Breast epithelium (tissue), 3 donors: ENCODE measurements at regions not wholly inside any gene's neighbourhood (a gene's known extent, or its start where the extent isn't known, plus 50 kb on each side); places are given as distances from the start of the nearest gene placed in this dataset.

Experiments
- CTCF ChIP-seq, 3 donors: fragments of 450-650 bp; IDR thresholded peaks; one replicate each; pipeline ENCODE4 v1.5.1; 2016 to 2017; ENCODE audit warnings: antibody characterized with exemption in 3 of 3, mild to moderate bottlenecking in 3 of 3, moderate library complexity in 3 of 3
- POLR2A ChIP-seq: fragments of 450-650 bp; IDR thresholded peaks from one replicate; pipeline ENCODE4 v1.6.1; 2016; ENCODE audit warnings: antibody characterized with exemption, mild to moderate bottlenecking, moderate library complexity
- POLR2AphosphoS5 ChIP-seq, 3 donors: sonication (generic); formaldehyde crosslinking; IDR thresholded peaks; one replicate each; pipeline ENCODE4 v1.6.1; 2017; ENCODE audit warnings: antibody characterized with exemption in 3 of 3

GRCh38 chr9:108182950-108183381 is 672.8 kb downstream of the ACTL7B start:
- TF ChIP-seq CTCF (IDR thresholded peaks at IDR 0.05) (no peak), POLR2A (no peak), POLR2AphosphoS5 (IDR thresholded peaks at IDR 0.05) (no peak)
